HepG2 (cell line): ENCODE measurements at regions not wholly inside any gene's neighbourhood (a gene's known extent, or its start where the extent isn't known, plus 50 kb on each side); places are given as distances from the start of the nearest gene placed in this dataset.

Experiments
- ARHGAP35 ChIP-seq: sonication (generic); formaldehyde crosslinking; IDR thresholded peaks from 2 replicates; pipeline ENCODE4 v1.9.0; 2022; ENCODE audit warnings: mild to moderate bottlenecking, inconsistent platforms, moderate library complexity, missing genetic modification reagents, borderline replicate concordance
- BHLHE40 ChIP-seq: IDR thresholded peaks from 2 replicates; pipeline ENCODE4 v1.6.1; 2011; ENCODE audit warnings: low read length, improper control_type of control experiment
- CTCF ChIP-seq: sonication (generic); formaldehyde crosslinking; IDR thresholded peaks from 2 replicates; pipeline ENCODE4 v1.5.0; 2020; ENCODE audit warnings: mild to moderate bottlenecking, missing genetic modification reagents, moderate library complexity
- ERF ChIP-seq: IDR thresholded peaks from 2 replicates; pipeline ENCODE4 v1.6.1; 2018; ENCODE audit warnings: missing biosample characterization, missing genetic modification reagents
- EZH2 ChIP-seq: conservative IDR thresholded peaks from 2 replicates; pipeline ENCODE4 v1.6.1; 2012; ENCODE audit warnings: mild to moderate bottlenecking, low read depth, low read length, moderate library complexity
- MED1 ChIP-seq: sonication (generic); formaldehyde crosslinking; IDR thresholded peaks from 2 replicates; pipeline ENCODE4 v1.4.0; 2020; ENCODE audit warnings: missing genetic modification reagents
- NR2C2 ChIP-seq: sonication (generic); formaldehyde crosslinking; IDR thresholded peaks from 2 replicates; pipeline ENCODE4 v1.4.0; 2020; ENCODE audit warnings: missing genetic modification reagents, mild to moderate bottlenecking, moderate library complexity, borderline replicate concordance
- ZNF24 ChIP-seq: fragments of 450-650 bp; IDR thresholded peaks from 2 replicates; pipeline ENCODE4 v1.6.1; 2017; ENCODE audit warnings: antibody characterized with exemption, mild to moderate bottlenecking
- ZNF280B ChIP-seq: sonication (generic); formaldehyde crosslinking; IDR thresholded peaks from 2 replicates; pipeline ENCODE4 v1.5.0; 2020; ENCODE audit warnings: missing genetic modification reagents, mild to moderate bottlenecking, borderline replicate concordance

- TF ChIP-seq ARHGAP35 (CRISPR knock-in tag): no peak
- TF ChIP-seq BHLHE40: no peak
- no peak for TF ChIP-seq NR2C2
- no peak for TF ChIP-seq ZNF280B (CRISPR knock-in tag)
- TF ChIP-seq CTCF: no peak
- TF ChIP-seq ERF: no peak
- TF ChIP-seq MED1: no peak
- TF ChIP-seq EZH2: no peak
- TF ChIP-seq ZNF24: no peak
Measured at GRCh38 chr5:96258692-96259091, 174.4 kb downstream of the PCSK1 start.
